Transverse colon (tissue), 3 donors: ENCODE measurements at regions not wholly inside any gene's neighbourhood (a gene's known extent, or its start where the extent isn't known, plus 50 kb on each side); places are given as distances from the start of the nearest gene placed in this dataset.
"Not testable (repeated sequence)": the region's sequence is repeated elsewhere in the genome, so short reads cannot be mapped to it uniquely, and the experiment has no call there.

Experiments
- EP300 ChIP-seq: sonication (generic); formaldehyde crosslinking; IDR thresholded peaks from one replicate; pipeline ENCODE4 v1.6.1; 2017; ENCODE audit warnings: antibody characterized with exemption, low read depth
- TF ChIP-seq, protein P1 (sequence below), 5 experiments: fragments of 200-600 bp in 3 of 5; fragments of 450-650 bp in 2 of 5; sonication (generic) in 3 of 5; IDR thresholded peaks; 1 replicate in 2 of 5; 2 replicates in 3 of 5; pipeline ENCODE4 v1.5.1; 2016 to 2017; ENCODE audit warnings: antibody characterized with exemption in 5 of 5, inconsistent platforms in 3 of 5, mild to moderate bottlenecking in 2 of 5, moderate library complexity in 1 of 5

DNA sequence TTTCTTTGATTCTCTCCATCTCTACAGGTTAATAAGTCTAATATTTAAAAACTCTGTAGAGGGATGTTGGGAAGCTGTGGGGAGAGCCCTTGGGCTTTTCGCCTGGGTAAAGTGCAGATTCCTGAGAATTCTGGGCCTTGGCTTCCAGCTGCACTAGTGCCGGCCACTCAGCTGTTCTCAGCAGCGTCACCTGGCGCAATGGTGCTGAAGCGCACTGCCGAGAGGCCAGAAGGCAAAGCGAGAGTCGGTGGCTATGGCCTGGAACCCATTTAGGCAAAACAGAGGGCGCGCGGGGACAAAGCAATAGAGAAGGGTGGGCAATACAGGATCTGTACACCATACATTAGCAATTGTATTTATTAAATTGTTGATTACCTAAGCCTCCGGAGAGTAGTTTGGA, 70.8 kb upstream of the FCGR1A start:
- TF ChIP-seq, protein P1, sequence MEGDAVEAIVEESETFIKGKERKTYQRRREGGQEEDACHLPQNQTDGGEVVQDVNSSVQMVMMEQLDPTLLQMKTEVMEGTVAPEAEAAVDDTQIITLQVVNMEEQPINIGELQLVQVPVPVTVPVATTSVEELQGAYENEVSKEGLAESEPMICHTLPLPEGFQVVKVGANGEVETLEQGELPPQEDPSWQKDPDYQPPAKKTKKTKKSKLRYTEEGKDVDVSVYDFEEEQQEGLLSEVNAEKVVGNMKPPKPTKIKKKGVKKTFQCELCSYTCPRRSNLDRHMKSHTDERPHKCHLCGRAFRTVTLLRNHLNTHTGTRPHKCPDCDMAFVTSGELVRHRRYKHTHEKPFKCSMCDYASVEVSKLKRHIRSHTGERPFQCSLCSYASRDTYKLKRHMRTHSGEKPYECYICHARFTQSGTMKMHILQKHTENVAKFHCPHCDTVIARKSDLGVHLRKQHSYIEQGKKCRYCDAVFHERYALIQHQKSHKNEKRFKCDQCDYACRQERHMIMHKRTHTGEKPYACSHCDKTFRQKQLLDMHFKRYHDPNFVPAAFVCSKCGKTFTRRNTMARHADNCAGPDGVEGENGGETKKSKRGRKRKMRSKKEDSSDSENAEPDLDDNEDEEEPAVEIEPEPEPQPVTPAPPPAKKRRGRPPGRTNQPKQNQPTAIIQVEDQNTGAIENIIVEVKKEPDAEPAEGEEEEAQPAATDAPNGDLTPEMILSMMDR (IDR thresholded peaks at IDR 0.05) = not testable (repeated sequence)
- TF ChIP-seq EP300 = not testable (repeated sequence)
